GM21786 (cell line): ENCODE measurements at regions not wholly inside any gene's neighbourhood (a gene's known extent, or its start where the extent isn't known, plus 50 kb on each side); places are given as distances from the start of the nearest gene placed in this dataset.
"Not testable (repeated sequence)": the region's sequence is repeated elsewhere in the genome, so short reads cannot be mapped to it uniquely, and the experiment has no call there.

ENCODE experiments used
- ATAC-seq: cut with Tn5 transposase; IDR thresholded peaks from one replicate; pipeline ENCODE4 v1.9.1; 2021; ENCODE audit not compliant: unreplicated experiment

GRCh38 chr5:88622890-88623289 lies 260.1 kb downstream of the MEF2C start:
- not testable (repeated sequence) for ATAC-seq

- not testable (repeated sequence) for ATAC-seq
Observed at GRCh38 chr5:88615767-88616166, 267.2 kb downstream of the MEF2C start.

GRCh38 chr5:88613051-88613450 lies 269.9 kb downstream of the MEF2C start:
- ATAC-seq = no peak

GRCh38 chr5:88610586-88610985 lies 272.4 kb downstream of the MEF2C start:
- ATAC-seq = no peak

GRCh38 chr5:88607492-88607891 lies 275.5 kb downstream of the MEF2C start:
- ATAC-seq = no peak

GRCh38 chr5:88606626-88607025 lies 276.4 kb downstream of the MEF2C start:
- no peak for ATAC-seq

- no peak for ATAC-seq
Observed at GRCh38 chr5:88606173-88606572, 276.8 kb downstream of the MEF2C start.

- no peak for ATAC-seq
Observed at GRCh38 chr5:88602584-88602983, 280.4 kb downstream of the MEF2C start.

- ATAC-seq = no peak
Observed at GRCh38 chr5:88594441-88594840, 288.5 kb downstream of the MEF2C start.

GRCh38 chr5:88588609-88589008 lies 294.4 kb downstream of the MEF2C start:
- ATAC-seq = no peak

GRCh38 chr5:88583471-88583870 lies 299.5 kb downstream of the MEF2C start:
- no peak for ATAC-seq

GRCh38 chr5:88558366-88558765 lies 289.7 kb upstream of the TMEM161B start:
- no peak for ATAC-seq

- ATAC-seq = no peak
Observed at GRCh38 chr5:88557881-88558280, 289.2 kb upstream of the TMEM161B start.

- no peak for ATAC-seq
Observed at GRCh38 chr5:88557131-88557530, 288.5 kb upstream of the TMEM161B start.

GRCh38 chr5:88556406-88556805 lies 287.8 kb upstream of the TMEM161B start:
- ATAC-seq = no peak

- ATAC-seq = no peak
Observed at GRCh38 chr5:88555674-88556073, 287.0 kb upstream of the TMEM161B start.

GRCh38 chr5:88553986-88554385 lies 285.3 kb upstream of the TMEM161B start:
- no peak for ATAC-seq

GRCh38 chr5:88553136-88553875 lies 284.7 kb upstream of the TMEM161B start:
- no peak for ATAC-seq

- no peak for ATAC-seq
Observed at GRCh38 chr5:88552426-88552825, 283.8 kb upstream of the TMEM161B start.

GRCh38 chr5:88551724-88552345 lies 283.2 kb upstream of the TMEM161B start:
- ATAC-seq = no peak

GRCh38 chr5:88550736-88551135 lies 282.1 kb upstream of the TMEM161B start:
- ATAC-seq = no peak

GRCh38 chr5:88548136-88548805 lies 279.6 kb upstream of the TMEM161B start:
- ATAC-seq = no peak
